Right lobe of liver (tissue), 4 donors: ENCODE measurements at regions not wholly inside any gene's neighbourhood (a gene's known extent, or its start where the extent isn't known, plus 50 kb on each side); places are given as distances from the start of the nearest gene placed in this dataset.

ENCODE experiments used
- CTCF ChIP-seq, 4 donors: fragments of 200-600 bp in 3 of 4; fragments of 450-650 bp in 1 of 4; IDR thresholded peaks; one replicate each; pipeline versions ENCODE4 v1.5.1 to v1.8.0; 2016 to 2022; ENCODE audit warnings: antibody characterized with exemption in 4 of 4, mild to moderate bottlenecking in 2 of 4
- POLR2A ChIP-seq: fragments of 450-650 bp; IDR thresholded peaks from one replicate; pipeline ENCODE4 v1.6.1; 2017; ENCODE audit warnings: antibody characterized with exemption, mild to moderate bottlenecking
- donor health status: DM: no; HTN: no; CAD: no.
- donor health status: DM: no; HTN: no; CAD: no.
- donor health status: DM: no; HTN: yes; CAD: no.

- no peak for TF ChIP-seq CTCF (IDR thresholded peaks at IDR 0.05)
- no peak for TF ChIP-seq POLR2A
These were observed 1023.9 kb upstream of the ZEB2 start for GRCh38 chr2:145543856-145544255.
